Gastrocnemius medialis (tissue), 4 donors: ENCODE measurements at regions not wholly inside any gene's neighbourhood (a gene's known extent, or its start where the extent isn't known, plus 50 kb on each side); places are given as distances from the start of the nearest gene placed in this dataset.

Experiments used
- CTCF ChIP-seq, 5 experiments: fragments of 450-650 bp in 3 of 5; fragments of 200-600 bp in 2 of 5; sonication (generic) in 2 of 5; IDR thresholded peaks in 4 of 5; conservative IDR thresholded peaks in 1 of 5; 1 replicate in 4 of 5; 2 replicates in 1 of 5; pipeline ENCODE4 v1.5.1; 2016 to 2019; ENCODE audit warnings: antibody characterized with exemption in 5 of 5, mild to moderate bottlenecking in 3 of 5, moderate library complexity in 3 of 5
- POLR2A ChIP-seq, 2 donors: fragments of 450-650 bp; IDR thresholded peaks; one replicate each; pipeline ENCODE4 v1.6.1; 2017; ENCODE audit warnings: antibody characterized with exemption in 2 of 2, mild to moderate bottlenecking in 2 of 2, moderate library complexity in 2 of 2

GRCh38 chr10:21421016-21421415 is 104.5 kb downstream of the SKIDA1 start:
- TF ChIP-seq CTCF (IDR thresholded peaks at IDR 0.05 in 4 of 5, conservative IDR thresholded peaks at IDR 0.05 in 1 of 5): no peak
- no peak for TF ChIP-seq POLR2A (IDR thresholded peaks at IDR 0.05)
